ENCODE measurements at regions not wholly inside any gene's neighbourhood (a gene's known extent, or its start where the extent isn't known, plus 50 kb on each side); places are given as distances from the start of the nearest gene placed in this dataset.
"Not testable (repeated sequence)": the region's sequence is repeated elsewhere in the genome, so short reads cannot be mapped to it uniquely, and the experiment has no call there.

- Histone ChIP-seq H3K36me3 (ENCODE audit: insufficient read depth, low read length) (no peaks in the 10 kb centered on the region), H3F3A (ENCODE audit: insufficient read depth, low read length, poor library complexity, severe bottlenecking) (no peaks in the 10 kb centered on the region), H3K79me2 (replicated peaks; ENCODE audit: insufficient read depth, low read length) (no peaks in the 10 kb centered on the region), H3K27ac (ENCODE audit: low read length) (no peak overlapping the region), H3K9ac (ENCODE audit: low read length) (no peak overlapping the region), H3K9me3 (ENCODE audit: low read length) (no peaks in the 10 kb centered on the region), H3K4me2 (ENCODE audit: low read length) (no peak overlapping the region), H2AFZ (ENCODE audit: low read depth, low read length) (no peak overlapping the region), H4K20me1 (ENCODE audit: insufficient read depth) (no peaks in the 10 kb centered on the region), H3K27me3 (ENCODE audit: insufficient read depth, low read depth, low read length) (no peaks in the 10 kb centered on the region), H3K9me2 (ENCODE audit: insufficient read depth, low read length) (no peaks in the 10 kb centered on the region), H3K4me3 (ENCODE audit: low read length) (no peak overlapping the region)
- TF ChIP-seq REST (IDR thresholded peaks at IDR 0.05; ENCODE audit: borderline replicate concordance), result no peak
- no peak for TF ChIP-seq EP300 (conservative IDR thresholded peaks at IDR 0.05; ENCODE audit: poor library complexity, severe bottlenecking)
- TF ChIP-seq TAF1 (IDR thresholded peaks at IDR 0.05; ENCODE audit: low read depth), result no peak
- TF ChIP-seq POLR2AphosphoS5 (IDR thresholded peaks at IDR 0.05), result no peak
- no peak for TF ChIP-seq EZH2 (IDR thresholded peaks at IDR 0.05; ENCODE audit: borderline replicate concordance, insufficient read depth, low read length, poor library complexity, severe bottlenecking)
- no peak for TF ChIP-seq SMC3 (conservative IDR thresholded peaks at IDR 0.05; ENCODE audit: poor library complexity)
- no peak for TF ChIP-seq CTCF (IDR thresholded peaks at IDR 0.05; ENCODE audit: poor library complexity, severe bottlenecking)
- TF ChIP-seq RAD21 (conservative IDR thresholded peaks at IDR 0.05), result no peak
- TF ChIP-seq MXI1 (conservative IDR thresholded peaks at IDR 0.05; ENCODE audit: poor library complexity, severe bottlenecking), result no peak
These were observed 324.2 kb upstream of the CITED2 start for GRCh38 chr6:139698526-139699176.

GRCh38 chr6:139697856-139698255, 323.4 kb upstream of the CITED2 start:
- not testable (repeated sequence) for H3F3A ChIP-seq (ENCODE audit: insufficient read depth, low read length, poor library complexity, severe bottlenecking); H3K4me3 ChIP-seq (ENCODE audit: low read length); H3K27ac ChIP-seq (ENCODE audit: low read length); H3K27me3 ChIP-seq (ENCODE audit: insufficient read depth, low read depth, low read length); H3K9ac ChIP-seq (ENCODE audit: low read length); H3K4me2 ChIP-seq (ENCODE audit: low read length); H3K9me2 ChIP-seq (ENCODE audit: insufficient read depth, low read length); H3K79me2 ChIP-seq (replicated peaks; ENCODE audit: insufficient read depth, low read length); H3K9me3 ChIP-seq (ENCODE audit: low read length); H4K20me1 ChIP-seq (ENCODE audit: insufficient read depth); H3K36me3 ChIP-seq (ENCODE audit: insufficient read depth, low read length); H2AFZ ChIP-seq (ENCODE audit: low read depth, low read length)

GRCh38 chr6:139696991-139697390, 322.5 kb upstream of the CITED2 start:
- H3K36me3 ChIP-seq (ENCODE audit: insufficient read depth, low read length); H3K9ac ChIP-seq (ENCODE audit: low read length); H3K79me2 ChIP-seq (replicated peaks; ENCODE audit: insufficient read depth, low read length); H3F3A ChIP-seq (ENCODE audit: insufficient read depth, low read length, poor library complexity, severe bottlenecking); H3K27ac ChIP-seq (ENCODE audit: low read length); H3K9me2 ChIP-seq (ENCODE audit: insufficient read depth, low read length); H3K4me3 ChIP-seq (ENCODE audit: low read length); H3K9me3 ChIP-seq (ENCODE audit: low read length); H3K27me3 ChIP-seq (ENCODE audit: insufficient read depth, low read depth, low read length); H3K4me2 ChIP-seq (ENCODE audit: low read length); H2AFZ ChIP-seq (ENCODE audit: low read depth, low read length); H4K20me1 ChIP-seq (ENCODE audit: insufficient read depth): not testable (repeated sequence)

Measured in neural cell (in vitro differentiated cells).